ENCODE measurements at regions not wholly inside any gene's neighbourhood (a gene's known extent, or its start where the extent isn't known, plus 50 kb on each side); places are given as distances from the start of the nearest gene placed in this dataset.

DNA sequence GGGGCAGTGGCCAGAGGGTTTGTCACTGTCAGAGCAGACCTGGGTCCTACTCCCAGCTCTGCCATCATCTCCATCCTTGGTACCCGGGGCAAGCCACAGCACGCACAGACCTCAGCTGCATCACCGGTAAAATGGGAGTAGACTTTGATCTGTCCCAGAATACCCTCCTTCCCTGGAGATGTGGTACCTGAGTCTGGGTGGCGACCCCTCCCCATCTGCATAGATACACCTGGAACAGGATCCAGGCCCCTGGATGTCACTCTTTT lies 64.0 kb downstream of the ZFP36L2 start:
- in situ Hi-C loops (cut with MboI; ENCODE audit: low sequenced_read_pairs in 4 of 4) (loop anchor here in 1 of 4 donors (10.0 kb wide), 1 partner anchor 322 kb away; no protein-coding TSS in a partner anchor), intact Hi-C loops (cut with DNase I; ENCODE audit: low total_unique reads) (no loop called here)
- DNase-seq: no peak
- no peaks in the 10 kb centered on the region for H3K36me3 ChIP-seq
- no peaks in the 10 kb centered on the region for H3K9me3 ChIP-seq
- no peaks in the 10 kb centered on the region for H3K27me3 ChIP-seq
- no peak overlapping the region for H3K4me3 ChIP-seq
- no peak for ATAC-seq
- H3K4me1 ChIP-seq: peaks cover 22 to 25% of the 10 kb centered on the region in 2 donors
- TF ChIP-seq POLR2A (IDR thresholded peaks at IDR 0.05): no peak
- TF ChIP-seq, protein P1, sequence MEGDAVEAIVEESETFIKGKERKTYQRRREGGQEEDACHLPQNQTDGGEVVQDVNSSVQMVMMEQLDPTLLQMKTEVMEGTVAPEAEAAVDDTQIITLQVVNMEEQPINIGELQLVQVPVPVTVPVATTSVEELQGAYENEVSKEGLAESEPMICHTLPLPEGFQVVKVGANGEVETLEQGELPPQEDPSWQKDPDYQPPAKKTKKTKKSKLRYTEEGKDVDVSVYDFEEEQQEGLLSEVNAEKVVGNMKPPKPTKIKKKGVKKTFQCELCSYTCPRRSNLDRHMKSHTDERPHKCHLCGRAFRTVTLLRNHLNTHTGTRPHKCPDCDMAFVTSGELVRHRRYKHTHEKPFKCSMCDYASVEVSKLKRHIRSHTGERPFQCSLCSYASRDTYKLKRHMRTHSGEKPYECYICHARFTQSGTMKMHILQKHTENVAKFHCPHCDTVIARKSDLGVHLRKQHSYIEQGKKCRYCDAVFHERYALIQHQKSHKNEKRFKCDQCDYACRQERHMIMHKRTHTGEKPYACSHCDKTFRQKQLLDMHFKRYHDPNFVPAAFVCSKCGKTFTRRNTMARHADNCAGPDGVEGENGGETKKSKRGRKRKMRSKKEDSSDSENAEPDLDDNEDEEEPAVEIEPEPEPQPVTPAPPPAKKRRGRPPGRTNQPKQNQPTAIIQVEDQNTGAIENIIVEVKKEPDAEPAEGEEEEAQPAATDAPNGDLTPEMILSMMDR (IDR thresholded peaks at IDR 0.05 in 4 of 5, conservative IDR thresholded peaks at IDR 0.05 in 1 of 5): no peak
- H3K27ac ChIP-seq: no peak overlapping the region

DNA sequence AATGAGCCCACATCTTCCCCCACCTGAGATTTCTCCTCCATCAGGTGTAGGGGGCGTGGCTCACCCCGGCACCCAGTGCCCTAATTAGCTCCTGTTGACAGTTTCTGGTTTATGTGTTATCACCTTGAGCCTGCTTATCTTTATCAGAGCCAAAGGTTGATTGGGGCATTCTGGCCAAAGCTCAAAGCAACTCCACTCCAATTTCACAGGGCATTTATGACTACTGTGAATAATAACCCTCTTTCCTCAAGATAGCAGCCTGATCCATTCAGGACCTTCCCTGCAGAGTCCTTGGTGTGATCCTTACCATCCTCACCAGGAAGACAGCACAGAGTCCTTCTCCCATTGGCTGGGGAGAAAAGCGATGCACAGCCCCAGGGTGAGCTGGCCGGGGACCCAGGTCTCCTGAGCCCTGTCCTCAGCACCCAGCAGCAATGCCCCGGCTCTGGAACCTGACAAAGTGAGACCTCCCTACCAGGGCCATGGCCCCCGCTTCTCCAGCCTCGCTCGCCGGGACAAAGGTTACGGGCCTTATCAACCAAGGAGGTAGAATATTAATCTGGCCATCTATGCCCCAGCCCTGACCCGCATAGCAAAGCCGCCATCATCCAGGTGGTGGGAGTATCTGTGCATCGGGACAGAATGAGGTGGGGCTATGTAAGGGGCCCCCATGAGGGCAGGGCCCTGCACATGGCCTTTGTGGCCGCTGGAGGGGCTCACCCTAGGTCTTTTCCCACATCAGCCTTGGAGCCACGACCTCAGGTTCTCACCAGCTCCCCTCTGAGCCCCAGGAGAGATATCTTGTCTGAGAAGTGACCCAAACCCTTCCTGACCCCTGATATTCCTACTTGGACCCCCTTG lies 64.5 kb downstream of the ZFP36L2 start:
- H3K27ac ChIP-seq: no peak overlapping the region
- in situ Hi-C loops (cut with MboI; ENCODE audit: low sequenced_read_pairs in 4 of 4): loop anchor here in 1 of 4 donors (10.0 kb wide), 1 partner anchor 323 kb away; no protein-coding TSS in a partner anchor
- ATAC-seq: no peak

DNA sequence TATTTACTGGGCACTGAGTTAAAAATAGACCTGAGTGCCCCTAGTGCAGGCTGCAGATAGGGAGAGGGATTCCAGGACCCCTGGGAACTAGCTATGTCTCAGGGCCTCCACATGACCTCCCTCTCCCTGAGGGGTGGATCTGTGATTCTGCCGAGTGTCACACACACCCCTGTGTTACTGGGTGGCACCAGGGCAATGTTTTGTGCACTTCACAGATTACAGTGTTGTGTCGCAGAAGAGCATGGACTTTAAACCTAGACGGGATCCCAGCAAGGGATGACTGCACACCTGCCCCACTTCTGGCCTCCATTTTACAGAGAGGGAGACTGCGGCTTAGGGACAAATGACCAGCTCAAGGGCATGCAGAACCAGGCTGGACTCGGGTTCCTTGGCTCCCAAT lies 65.6 kb downstream of the ZFP36L2 start:
- Histone ChIP-seq H3K27me3 (no peaks in the 10 kb centered on the region), H3K36me3 (no peaks in the 10 kb centered on the region), H3K27ac (no peak overlapping the region), H3K4me3 (no peak overlapping the region), H3K4me1 (peaks cover 22 to 26% of the 10 kb centered on the region in 2 donors), H3K9me3 (no peaks in the 10 kb centered on the region)
- TF ChIP-seq, protein P1 (IDR thresholded peaks at IDR 0.05 in 4 of 5, conservative IDR thresholded peaks at IDR 0.05 in 1 of 5): no peak
- no peak for TF ChIP-seq POLR2A (IDR thresholded peaks at IDR 0.05)
- intact Hi-C loops (cut with DNase I; ENCODE audit: low total_unique reads) (no loop called here), in situ Hi-C loops (cut with MboI; ENCODE audit: low sequenced_read_pairs in 4 of 4) (loop anchor here in 1 of 4 donors (10.0 kb wide), 1 partner anchor 324 kb away; no protein-coding TSS in a partner anchor)
- no peak for DNase-seq
- no peak for ATAC-seq

More for the DNA sequence above, 64.5 kb downstream of the ZFP36L2 start:
- TF ChIP-seq POLR2A (IDR thresholded peaks at IDR 0.05): no peak
- TF ChIP-seq, protein P1 (IDR thresholded peaks at IDR 0.05 in 4 of 5, conservative IDR thresholded peaks at IDR 0.05 in 1 of 5): no peak
- no peak for DNase-seq
- Histone ChIP-seq H3K4me1 (peaks cover 22 to 26% of the 10 kb centered on the region in 2 donors), H3K27me3 (no peaks in the 10 kb centered on the region), H3K4me3 (no peak overlapping the region), H3K36me3 (no peaks in the 10 kb centered on the region), H3K9me3 (no peaks in the 10 kb centered on the region)
- intact Hi-C loops (cut with DNase I; ENCODE audit: low total_unique reads): no loop called here

DNA sequence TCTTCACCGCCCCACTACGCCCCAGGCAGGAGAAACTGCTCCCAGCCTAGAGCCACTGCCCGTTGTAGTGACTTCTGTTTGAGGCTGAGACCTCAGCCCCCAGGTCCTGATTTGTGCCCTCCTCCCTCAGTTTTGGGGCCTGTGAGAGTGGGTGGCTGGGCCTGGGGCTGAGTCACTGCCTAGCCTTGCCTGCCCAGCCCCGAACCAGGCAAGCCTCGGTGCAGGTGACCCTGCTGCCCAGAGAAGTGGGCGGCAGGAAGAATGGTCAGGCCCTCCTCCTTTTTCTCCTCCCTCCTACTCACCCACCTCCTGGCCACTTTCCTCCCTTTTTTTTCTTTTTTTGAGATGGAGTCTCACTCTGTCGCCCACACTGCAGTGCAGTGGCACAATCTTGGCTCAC lies 66.6 kb downstream of the ZFP36L2 start:
- peaks cover 22 to 26% of the 10 kb centered on the region in 2 donors for H3K4me1 ChIP-seq
- H3K4me3 ChIP-seq: no peak overlapping the region
- peak overlapping the region; percentile 82 to 93 (median 90) for H3K27ac ChIP-seq
- in situ Hi-C loops (cut with MboI; ENCODE audit: low sequenced_read_pairs in 4 of 4): loop anchor here in 1 of 4 donors (10.0 kb wide), 1 partner anchor 325 kb away; no protein-coding TSS in a partner anchor
- no peaks in the 10 kb centered on the region for H3K36me3 ChIP-seq
- ATAC-seq (no peak), DNase-seq (no peak)
- TF ChIP-seq POLR2A (IDR thresholded peaks at IDR 0.05): no peak
- TF ChIP-seq, protein P1 (IDR thresholded peaks at IDR 0.05 in 4 of 5, conservative IDR thresholded peaks at IDR 0.05 in 1 of 5): no peak
- no peaks in the 10 kb centered on the region for H3K9me3 ChIP-seq
- intact Hi-C loops (cut with DNase I; ENCODE audit: low total_unique reads): loop anchor here (2.0 kb wide), 2 partner anchors 19 to 67 kb away; partner anchors contain the start of gene ZFP36L2
- H3K27me3 ChIP-seq: no peaks in the 10 kb centered on the region

All from gastrocnemius medialis (tissue), 4 donors.